ENCODE measurements at regions not wholly inside any gene's neighbourhood (a gene's known extent, or its start where the extent isn't known, plus 50 kb on each side); places are given as distances from the start of the nearest gene placed in this dataset.

DNA sequence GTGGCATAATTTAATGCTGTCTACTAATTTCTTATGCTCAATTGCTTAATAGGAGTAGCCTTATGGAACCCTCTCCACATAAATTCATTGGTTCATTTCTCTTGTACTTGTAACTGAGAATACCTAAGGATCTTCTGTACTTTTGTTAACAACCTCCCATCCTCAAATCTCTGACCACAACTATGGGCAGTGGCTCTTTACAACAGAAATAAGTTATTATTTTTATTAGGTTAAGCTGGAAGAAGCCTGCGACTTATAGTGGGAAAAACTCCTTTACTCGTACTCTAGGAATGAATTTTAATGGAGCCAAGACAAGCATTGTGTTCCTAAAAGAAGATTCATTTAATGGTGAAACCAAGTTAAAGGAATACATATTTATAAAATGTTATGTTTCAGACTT is 337.1 kb upstream of the CTSO start:
- ATAC-seq (ENCODE audit: low read depth) (no peak), DNase-seq (peak; percentile 46)
- H4K91ac ChIP-seq (ENCODE audit: insufficient read depth, low read depth, low read length) = no peak overlapping the region
- H3K4me2 ChIP-seq (ENCODE audit: low read depth, low read length) = no peak overlapping the region
- no peak overlapping the region for H2BK5ac ChIP-seq (ENCODE audit: low read depth, low read length, poor library complexity, severe bottlenecking)
- no peak overlapping the region for H3K27ac ChIP-seq (ENCODE audit: insufficient read depth, low read length)
- dilution Hi-C loops (cut with HindIII; ENCODE audit: low sequenced_read_pairs, unreplicated experiment) (no loop called here), intact Hi-C loops (cut with micrococcal nuclease) (loop anchor here (5.0 to 10.0 kb wide), 3 partner anchors 186 to 754 kb away; no protein-coding TSS in a partner anchor), in situ Hi-C loops (cut with MboI; ENCODE audit: low sequenced_read_pairs) (no loop called here)
- no peak overlapping the region for H4K8ac ChIP-seq (ENCODE audit: low read depth in 2 of 2, low read length in 2 of 2)
- TF ChIP-seq RCOR1 (IDR thresholded peaks at IDR 0.05; ENCODE audit: insufficient replicate concordance, low read length) (no peak), SMC3 (IDR thresholded peaks at IDR 0.05; ENCODE audit: low read depth, low read length) (no peak), MXI1 (IDR thresholded peaks at IDR 0.05; ENCODE audit: borderline replicate concordance, low read depth, low read length) (no peak), RAD21 (IDR thresholded peaks at IDR 0.05; ENCODE audit: low read length) (no peak), BHLHE40 (IDR thresholded peaks at IDR 0.05; ENCODE audit: low read depth, low read length) (no peak), CEBPB (IDR thresholded peaks at IDR 0.05; ENCODE audit: low read depth, low read length) (no peak), POLR2A (IDR thresholded peaks at IDR 0.05; ENCODE audit: low read depth, low read length) (no peak), NFE2L2 (IDR thresholded peaks at IDR 0.05; ENCODE audit: low read depth, low read length) (no peak), CHD1 (IDR thresholded peaks at IDR 0.05; ENCODE audit: low read depth, low read length) (no peak), FOS (IDR thresholded peaks at IDR 0.05; ENCODE audit: low read depth, low read length) (no peak), MAFK (IDR thresholded peaks at IDR 0.05; ENCODE audit: low read depth, low read length) (no peak)
- TF ChIP-seq, protein P1, sequence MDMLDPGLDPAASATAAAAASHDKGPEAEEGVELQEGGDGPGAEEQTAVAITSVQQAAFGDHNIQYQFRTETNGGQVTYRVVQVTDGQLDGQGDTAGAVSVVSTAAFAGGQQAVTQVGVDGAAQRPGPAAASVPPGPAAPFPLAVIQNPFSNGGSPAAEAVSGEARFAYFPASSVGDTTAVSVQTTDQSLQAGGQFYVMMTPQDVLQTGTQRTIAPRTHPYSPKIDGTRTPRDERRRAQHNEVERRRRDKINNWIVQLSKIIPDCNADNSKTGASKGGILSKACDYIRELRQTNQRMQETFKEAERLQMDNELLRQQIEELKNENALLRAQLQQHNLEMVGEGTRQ (IDR thresholded peaks at IDR 0.05; ENCODE audit: low read depth, low read length) = no peak
- TF ChIP-seq, protein P2, sequence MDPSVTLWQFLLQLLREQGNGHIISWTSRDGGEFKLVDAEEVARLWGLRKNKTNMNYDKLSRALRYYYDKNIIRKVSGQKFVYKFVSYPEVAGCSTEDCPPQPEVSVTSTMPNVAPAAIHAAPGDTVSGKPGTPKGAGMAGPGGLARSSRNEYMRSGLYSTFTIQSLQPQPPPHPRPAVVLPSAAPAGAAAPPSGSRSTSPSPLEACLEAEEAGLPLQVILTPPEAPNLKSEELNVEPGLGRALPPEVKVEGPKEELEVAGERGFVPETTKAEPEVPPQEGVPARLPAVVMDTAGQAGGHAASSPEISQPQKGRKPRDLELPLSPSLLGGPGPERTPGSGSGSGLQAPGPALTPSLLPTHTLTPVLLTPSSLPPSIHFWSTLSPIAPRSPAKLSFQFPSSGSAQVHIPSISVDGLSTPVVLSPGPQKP (IDR thresholded peaks at IDR 0.05; ENCODE audit: borderline replicate concordance, low read depth, low read length) = no peak
- TF ChIP-seq, protein P3, sequence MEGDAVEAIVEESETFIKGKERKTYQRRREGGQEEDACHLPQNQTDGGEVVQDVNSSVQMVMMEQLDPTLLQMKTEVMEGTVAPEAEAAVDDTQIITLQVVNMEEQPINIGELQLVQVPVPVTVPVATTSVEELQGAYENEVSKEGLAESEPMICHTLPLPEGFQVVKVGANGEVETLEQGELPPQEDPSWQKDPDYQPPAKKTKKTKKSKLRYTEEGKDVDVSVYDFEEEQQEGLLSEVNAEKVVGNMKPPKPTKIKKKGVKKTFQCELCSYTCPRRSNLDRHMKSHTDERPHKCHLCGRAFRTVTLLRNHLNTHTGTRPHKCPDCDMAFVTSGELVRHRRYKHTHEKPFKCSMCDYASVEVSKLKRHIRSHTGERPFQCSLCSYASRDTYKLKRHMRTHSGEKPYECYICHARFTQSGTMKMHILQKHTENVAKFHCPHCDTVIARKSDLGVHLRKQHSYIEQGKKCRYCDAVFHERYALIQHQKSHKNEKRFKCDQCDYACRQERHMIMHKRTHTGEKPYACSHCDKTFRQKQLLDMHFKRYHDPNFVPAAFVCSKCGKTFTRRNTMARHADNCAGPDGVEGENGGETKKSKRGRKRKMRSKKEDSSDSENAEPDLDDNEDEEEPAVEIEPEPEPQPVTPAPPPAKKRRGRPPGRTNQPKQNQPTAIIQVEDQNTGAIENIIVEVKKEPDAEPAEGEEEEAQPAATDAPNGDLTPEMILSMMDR (conservative IDR thresholded peaks at IDR 0.05; ENCODE audit: low read depth, low read length) = no peak
- H2BK15ac ChIP-seq (ENCODE audit: low read depth, low read length) = no peak overlapping the region
- H2AK5ac ChIP-seq (ENCODE audit: low read depth, low read length) = no peak overlapping the region
- whole genome bisulfite sequencing, 2 experiments (ENCODE audit: extremely low coverage in 2 of 2, insufficient read length in 1 of 2) = no CpG with 5 or more reads among the region's 2 CpGs
- H2AK9ac ChIP-seq (replicated peaks; ENCODE audit: low read depth, low read length, poor library complexity) = no peak overlapping the region
- no peaks in the 10 kb centered on the region for H4K20me1 ChIP-seq (ENCODE audit: insufficient read depth, low read length)
- H3K9me1 ChIP-seq (ENCODE audit: insufficient read depth, low read length) = no peaks in the 10 kb centered on the region
- CTCF ChIA-PET = interaction anchor here (1.9 kb wide), 1 partner anchor 11 kb away, joined by 6 read pairs; no protein-coding TSS in a partner anchor
- no peak overlapping the region for H3K23ac ChIP-seq (ENCODE audit: low read depth, low read length)
- no peak overlapping the region for H2BK120ac ChIP-seq (ENCODE audit: low read depth, low read length)
- H3K18ac ChIP-seq (ENCODE audit: low read depth, low read length) = no peak overlapping the region
- no peak overlapping the region for H3K4me3 ChIP-seq (ENCODE audit: insufficient read depth, low read depth, low read length)
- no peak overlapping the region for H3K4ac ChIP-seq (ENCODE audit: low read depth, low read length)
- H3K56ac ChIP-seq (ENCODE audit: extremely low read depth, insufficient read depth, low read length) = no peak overlapping the region
- no peaks in the 10 kb centered on the region for H3K9me3 ChIP-seq (ENCODE audit: control insufficient read depth, insufficient read depth, low read length)
- POLR2A ChIA-PET (ENCODE audit: unreplicated experiment) = no interaction called here
- H3K4me1 ChIP-seq (ENCODE audit: control insufficient read depth, insufficient read depth, low read length) = peaks cover 4% of the 10 kb centered on the region; the same call in 1 of the 2 replicates
- H2AFZ ChIP-seq (replicated peaks; ENCODE audit: low read length, poor library complexity) = no peak overlapping the region
- no peaks in the 10 kb centered on the region for H3K36me3 ChIP-seq (ENCODE audit: control insufficient read depth, insufficient read depth, low read length)
- no peaks in the 10 kb centered on the region for H3K27me3 ChIP-seq (ENCODE audit: control insufficient read depth, insufficient read depth, low read length)
- no peak overlapping the region for H3K9ac ChIP-seq (ENCODE audit: low read depth, low read length)
- H4K5ac ChIP-seq (ENCODE audit: low read depth, low read length) = no peak overlapping the region
- H3K79me1 ChIP-seq (ENCODE audit: low read depth in 1 of 2, low read length in 2 of 2) = no peaks in the 10 kb centered on the region
- H2BK20ac ChIP-seq (ENCODE audit: low read depth, low read length) = no peak overlapping the region
- no TSS peak for BruUV-seq (replicated peaks)
- H3K14ac ChIP-seq (replicated peaks; ENCODE audit: low read depth, low read length) = no peak overlapping the region
